Psoas muscle (tissue), 7 donors: ENCODE measurements at regions not wholly inside any gene's neighbourhood (a gene's known extent, or its start where the extent isn't known, plus 50 kb on each side); places are given as distances from the start of the nearest gene placed in this dataset.
"Not testable (repeated sequence)": the region's sequence is repeated elsewhere in the genome, so short reads cannot be mapped to it uniquely, and the experiment has no call there.

Experiments
- ATAC-seq, 4 donors: fragments of 200-7000 bp; cut with Tn5 transposase; one replicate each; pipeline ENCODE4 v1.9.1; 2020; ENCODE audit warnings: moderate library complexity in 3 of 4, mild to moderate bottlenecking in 2 of 4
- DNase-seq, 2 donors: peaks; one replicate each; pipeline ENCODE4 v3.0.0-alpha.2; 2020
- H3K27ac ChIP-seq: fragments of 200-600 bp; one replicate; pipeline ENCODE4 v1.8.0; 2022
- H3K27me3 ChIP-seq, 3 donors: fragments of 200-600 bp in 1 of 3; one replicate each; pipeline versions ENCODE4 v1.6.1 to v1.8.0; 2013 to 2022; ENCODE audit warnings: low read length in 2 of 3, mild to moderate bottlenecking in 2 of 3, moderate library complexity in 1 of 3; ENCODE audit not compliant: insufficient read depth in 3 of 3
- H3K36me3 ChIP-seq, 2 donors: fragments of 200-600 bp in 1 of 2; one replicate each; pipeline versions ENCODE4 v1.6.1 to v1.8.0; 2013 to 2022; ENCODE audit warnings: low read depth in 1 of 2, mild to moderate bottlenecking in 1 of 2, moderate library complexity in 1 of 2; ENCODE audit not compliant: insufficient read depth in 1 of 2
- H3K4me1 ChIP-seq: fragments of 200-600 bp; one replicate; pipeline ENCODE4 v1.8.0; 2022
- H3K4me3 ChIP-seq: fragments of 200-600 bp; one replicate; pipeline ENCODE4 v1.8.0; 2022; ENCODE audit warnings: mild to moderate bottlenecking
- H3K9me3 ChIP-seq: fragments of 200-600 bp; one replicate; pipeline ENCODE4 v1.8.0; 2022
- CTCF ChIP-seq: fragments of 200-600 bp; IDR thresholded peaks from one replicate; pipeline ENCODE4 v1.8.0; 2022; ENCODE audit warnings: antibody characterized with exemption
- whole genome bisulfite sequencing, 3 donors: extraction: QIAGEN DNeasy Blood & Tissue Kit; methylation state at CpG; one replicate each; pipeline versions ENCODE4 v1.1.6 to v1.1.7; 2013; 5-methylcytosine and 5-hydroxymethylcytosine counted together
- intact Hi-C, 2 donors: fragments of 100-400 bp; cut with DNase I; formaldehyde crosslinking; loops; one replicate each; pipeline versions ENCODE4 v1.11.0 to v1.14.2; 2022
- donor health status: healthy with polysubstance abuse.
- donor health status: DM: no; HTN: no; CAD: no; lungs with moderate emphysema.
- donor health status: Bipolar disorder and iron deficiency.
- donor health status: healthy.
- donor health status: DM: yes; HTN: yes; CAD: no.
- donor health status: DM: no; HTN: no; CAD: no.
- donor health status: DM: yes; HTN: yes; CAD: no.

GRCh38 chr13:88824218-88824617 is 1153.0 kb downstream of the SLITRK5 start:
- DNase-seq (no peak), ATAC-seq (no peak)
- H3K27ac ChIP-seq = no peak overlapping the region
- WGBS, 3 donors = 79 to 82% (median 82%) methylated on average over 4 of the region's 4 CpGs
- H3K4me3 ChIP-seq = no peak overlapping the region
- intact Hi-C loops = no loop called here
- no peaks in the 10 kb centered on the region for H3K4me1 ChIP-seq
- H3K36me3 ChIP-seq = no peaks in the 10 kb centered on the region
- peaks cover 8% of the 10 kb centered on the region for H3K9me3 ChIP-seq
- no peak for TF ChIP-seq CTCF
- no peaks in the 10 kb centered on the region for H3K27me3 ChIP-seq

GRCh38 chr13:88840085-88840484 is 1168.9 kb downstream of the SLITRK5 start:
- ATAC-seq (no peak), DNase-seq (no peak)
- no peak for TF ChIP-seq CTCF
- no peaks in the 10 kb centered on the region for H3K27me3 ChIP-seq
- intact Hi-C loops = no loop called here
- 85 to 90% (median 89%) methylated on average over 3 of the region's 3 CpGs for WGBS, 3 donors
- no peaks in the 10 kb centered on the region for H3K36me3 ChIP-seq
- no peaks in the 10 kb centered on the region for H3K4me1 ChIP-seq
- H3K4me3 ChIP-seq = no peak overlapping the region
- no peak overlapping the region for H3K27ac ChIP-seq
- no peaks in the 10 kb centered on the region for H3K9me3 ChIP-seq

- H3K4me1 ChIP-seq, H3K27ac ChIP-seq, intact Hi-C loops, H3K27me3 ChIP-seq, H3K4me3 ChIP-seq, H3K9me3 ChIP-seq, H3K36me3 ChIP-seq, ATAC-seq: not testable (repeated sequence)
- peak in 1 of 2 donors; percentile 36 for DNase-seq
- 87 to 90% (median 87%) methylated on average over 6 of the region's 6 CpGs for WGBS, 3 donors
These were observed 1181.1 kb downstream of the SLITRK5 start for GRCh38 chr13:88852293-88852692.

GRCh38 chr13:88857256-88857655 is 1186.1 kb downstream of the SLITRK5 start:
- H3K27ac ChIP-seq = no peak overlapping the region
- no peak for TF ChIP-seq CTCF
- H3K27me3 ChIP-seq = no peaks in the 10 kb centered on the region
- no peaks in the 10 kb centered on the region for H3K36me3 ChIP-seq
- 90 to 96% (median 96%) methylated on average over 1 of the region's 1 CpG for WGBS, 3 donors
- intact Hi-C loops = no loop called here
- no peak for DNase-seq
- no peaks in the 10 kb centered on the region for H3K9me3 ChIP-seq
- no peaks in the 10 kb centered on the region for H3K4me1 ChIP-seq
- no peak for ATAC-seq
- H3K4me3 ChIP-seq = no peak overlapping the region

GRCh38 chr13:88862095-88862620 is 1191.0 kb downstream of the SLITRK5 start:
- no peaks in the 10 kb centered on the region for H3K9me3 ChIP-seq
- ATAC-seq (no peak), DNase-seq (no peak)
- WGBS, 3 donors = 63 to 74% (median 71%) methylated on average over 2 of the region's 2 CpGs
- no peak overlapping the region for H3K4me3 ChIP-seq
- TF ChIP-seq CTCF = no peak
- no peaks in the 10 kb centered on the region for H3K27me3 ChIP-seq
- intact Hi-C loops = no loop called here
- no peaks in the 10 kb centered on the region for H3K4me1 ChIP-seq
- H3K27ac ChIP-seq = no peak overlapping the region
- no peaks in the 10 kb centered on the region for H3K36me3 ChIP-seq
